ENCODE measurements at regions not wholly inside any gene's neighbourhood (a gene's known extent, or its start where the extent isn't known, plus 50 kb on each side); places are given as distances from the start of the nearest gene placed in this dataset.

GRCh38 chr15:70204652-70205051 lies 106.9 kb upstream of the TLE3 start:
- intact Hi-C loops (cut with DNase I; ENCODE audit: low total_unique reads), result no loop called here
- no peaks in the 10 kb centered on the region for H3K27me3 ChIP-seq

GRCh38 chr15:70203981-70204560 lies 106.4 kb upstream of the TLE3 start:
- DNase-seq, result no peak
- intact Hi-C loops (cut with DNase I; ENCODE audit: low total_unique reads), result no loop called here
- Histone ChIP-seq H3K27me3 (no peaks in the 10 kb centered on the region), H3K4me3 (no peak overlapping the region), H3K36me3 (no peaks in the 10 kb centered on the region), H3K27ac (no peak overlapping the region), H3K4me1 (no peaks in the 10 kb centered on the region), H3K9me3 (no peaks in the 10 kb centered on the region)
- TF ChIP-seq POLR2AphosphoS5 (IDR thresholded peaks at IDR 0.05) (no peak), CTCF (IDR thresholded peaks at IDR 0.05) (no peak), EP300 (IDR thresholded peaks at IDR 0.05) (no peak), POLR2A (IDR thresholded peaks at IDR 0.05) (no peak)
- 85 to 89% (median 87%) methylated on average over 8 of the region's 8 CpGs for WGBS, 5 donors

More at GRCh38 chr15:70204652-70205051, 106.9 kb upstream of the TLE3 start:
- TF ChIP-seq EP300 (IDR thresholded peaks at IDR 0.05) (no peak), CTCF (IDR thresholded peaks at IDR 0.05) (no peak), POLR2A (IDR thresholded peaks at IDR 0.05) (no peak), POLR2AphosphoS5 (IDR thresholded peaks at IDR 0.05) (no peak)
- Histone ChIP-seq H3K9me3 (no peaks in the 10 kb centered on the region), H3K27ac (no peak overlapping the region), H3K36me3 (no peaks in the 10 kb centered on the region), H3K4me3 (no peak overlapping the region), H3K4me1 (no peaks in the 10 kb centered on the region)
- DNase-seq, result no peak
- WGBS, 5 donors, result 94 to 100% (median 96%) methylated on average over 1 of the region's 1 CpG

DNA sequence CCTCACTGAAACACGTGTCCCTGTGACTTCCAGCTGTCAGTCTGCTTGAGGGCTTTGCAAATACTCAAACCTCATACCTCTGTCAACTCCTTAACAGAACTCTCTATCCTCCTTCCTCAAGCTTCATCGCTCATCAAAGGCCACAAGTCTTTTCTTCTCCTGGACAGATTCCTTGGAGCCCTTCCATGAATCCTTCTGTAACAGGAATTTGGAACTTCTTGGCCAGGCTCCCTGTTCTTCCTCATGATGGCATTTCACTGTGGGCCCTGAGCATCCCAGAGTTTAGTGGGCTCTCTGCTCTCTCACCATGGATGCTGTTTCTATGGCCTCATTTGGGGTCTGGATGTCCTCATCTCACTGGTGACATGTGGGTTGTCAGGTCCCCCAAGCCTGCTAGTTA lies 105.0 kb upstream of the TLE3 start:
- no peak overlapping the region for H3K27ac ChIP-seq
- no peak overlapping the region for H3K4me3 ChIP-seq
- intact Hi-C loops (cut with DNase I; ENCODE audit: low total_unique reads), result no loop called here
- no peaks in the 10 kb centered on the region for H3K36me3 ChIP-seq
- no peaks in the 10 kb centered on the region for H3K9me3 ChIP-seq
- peaks cover 0 to 8% (median 0%) of the 10 kb centered on the region in 4 donors for H3K4me1 ChIP-seq
- 55 to 68% (median 65%) methylated on average over 2 of the region's 2 CpGs for WGBS, 5 donors
- no peaks in the 10 kb centered on the region for H3K27me3 ChIP-seq
- DNase-seq, result no peak
- TF ChIP-seq POLR2AphosphoS5 (IDR thresholded peaks at IDR 0.05) (no peak), POLR2A (IDR thresholded peaks at IDR 0.05) (no peak), EP300 (IDR thresholded peaks at IDR 0.05) (no peak), CTCF (IDR thresholded peaks at IDR 0.05) (no peak)

DNA sequence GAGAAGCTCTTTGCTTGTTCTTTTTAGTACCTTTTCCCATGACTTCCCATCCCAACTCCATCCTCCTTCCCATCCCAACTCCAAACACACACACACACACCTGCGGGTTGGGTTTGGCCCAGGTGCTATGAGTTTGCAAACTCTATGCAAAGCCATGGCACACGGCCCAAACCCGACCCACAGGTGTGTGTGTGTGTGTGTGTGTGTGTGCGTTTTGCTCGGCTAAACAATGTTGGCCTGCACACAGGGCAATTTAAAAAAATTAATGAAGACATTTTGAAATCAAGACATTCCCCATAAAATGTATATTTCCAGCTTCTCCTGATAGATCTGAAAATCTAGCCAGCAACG lies 103.7 kb upstream of the TLE3 start:
- WGBS, 5 donors, result 38 to 67% (median 45%) methylated on average over 6 of the region's 6 CpGs
- H3K27ac ChIP-seq, result no peak overlapping the region
- intact Hi-C loops (cut with DNase I; ENCODE audit: low total_unique reads), result no loop called here
- H3K9me3 ChIP-seq, result no peaks in the 10 kb centered on the region
- H3K27me3 ChIP-seq, result no peaks in the 10 kb centered on the region
- H3K4me3 ChIP-seq, result no peak overlapping the region
- no peaks in the 10 kb centered on the region for H3K36me3 ChIP-seq
- H3K4me1 ChIP-seq, result peaks cover under 1 to 19% (median 2%) of the 10 kb centered on the region in 4 donors
- peak in 1 of 2 donors; percentile 48 for DNase-seq
- TF ChIP-seq CTCF (IDR thresholded peaks at IDR 0.05) (no peak), POLR2AphosphoS5 (IDR thresholded peaks at IDR 0.05) (no peak), POLR2A (IDR thresholded peaks at IDR 0.05) (no peak)

Data from stomach (tissue), 8 donors.